GM18909 (cell line): ENCODE measurements at regions not wholly inside any gene's neighbourhood (a gene's known extent, or its start where the extent isn't known, plus 50 kb on each side); places are given as distances from the start of the nearest gene placed in this dataset.
"Not testable (repeated sequence)": the region's sequence is repeated elsewhere in the genome, so short reads cannot be mapped to it uniquely, and the experiment has no call there.

Source experiments
- ATAC-seq: cut with Tn5 transposase; IDR thresholded peaks from one replicate; pipeline ENCODE4 v1.9.1; 2021; ENCODE audit warnings: mild to moderate bottlenecking; ENCODE audit not compliant: unreplicated experiment, poor library complexity

DNA sequence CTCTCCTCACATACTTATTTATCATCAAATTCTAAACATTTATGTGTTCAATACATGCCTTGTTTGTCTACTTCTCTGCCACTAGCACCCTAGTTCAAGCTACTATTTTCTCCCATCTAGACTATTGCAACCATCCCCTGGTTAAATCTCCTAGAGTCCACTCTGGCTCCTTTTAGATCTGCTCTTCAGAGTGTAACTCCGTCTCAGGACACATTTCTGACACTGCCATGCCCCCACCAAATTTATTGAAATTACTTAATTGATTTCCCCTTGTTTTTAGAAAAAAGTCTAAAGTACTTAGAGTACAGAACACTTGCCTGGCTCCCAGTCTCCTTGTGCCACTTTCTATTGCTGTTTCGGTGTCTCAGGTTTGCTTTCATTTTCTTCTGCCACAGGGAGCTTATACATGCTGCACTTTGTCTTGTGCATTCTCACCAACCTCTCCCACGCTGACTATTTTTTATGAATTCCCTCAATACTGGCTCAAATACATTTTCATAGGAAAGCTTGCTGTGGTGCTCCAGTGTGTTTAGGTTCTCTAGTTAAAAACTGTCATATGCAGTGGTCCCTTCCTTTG is 792.3 kb downstream of the DIPK2A start:
- peak; percentile 96 for ATAC-seq

DNA sequence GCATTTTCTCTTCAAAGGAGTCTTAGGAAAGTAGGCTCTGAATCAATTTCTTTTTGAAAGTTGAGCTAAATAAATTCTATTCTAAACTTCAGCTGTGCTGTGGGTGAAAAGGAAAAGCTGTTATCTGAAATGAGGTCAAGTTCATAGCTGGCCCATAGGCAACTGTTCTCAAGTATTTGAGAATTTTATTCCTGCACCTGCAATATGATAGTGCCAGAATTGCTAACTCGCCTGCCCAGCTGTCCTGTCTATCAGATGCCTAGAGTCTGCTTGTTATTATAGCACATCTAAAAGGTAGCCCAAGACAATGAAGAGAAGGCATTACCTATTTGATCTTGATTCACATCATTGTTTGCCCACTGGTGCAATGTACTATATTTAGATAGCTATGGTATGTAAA is 798.7 kb downstream of the DIPK2A start:
- ATAC-seq = no peak

GRCh38 chr3:144770915-144771351 is 799.3 kb downstream of the DIPK2A start:
- ATAC-seq = no peak

- ATAC-seq = no peak
These were observed 799.8 kb downstream of the DIPK2A start for GRCh38 chr3:144771381-144771870.

GRCh38 chr3:144772372-144772771 is 800.7 kb downstream of the DIPK2A start:
- ATAC-seq = no peak

DNA sequence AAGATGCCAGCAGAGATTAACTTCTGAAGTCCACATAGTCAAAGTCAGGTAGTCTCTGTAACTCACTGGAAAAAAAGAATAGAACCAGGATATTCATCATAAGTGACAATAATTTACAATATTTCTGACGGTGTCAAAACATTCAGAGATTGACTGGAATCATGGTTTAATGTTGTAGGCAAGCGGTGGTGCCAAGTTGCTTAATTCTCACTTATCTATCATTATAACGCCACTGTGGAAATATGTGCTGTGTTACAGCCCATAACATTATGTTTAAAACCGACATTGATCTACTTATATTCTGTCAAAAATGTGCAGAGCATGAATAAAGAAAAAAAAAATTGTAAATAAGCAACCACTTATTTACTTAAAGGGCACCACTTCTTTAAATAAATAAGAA is 801.7 kb downstream of the DIPK2A start:
- no peak for ATAC-seq

GRCh38 chr3:144774897-144775296 is 803.3 kb downstream of the DIPK2A start:
- no peak for ATAC-seq

GRCh38 chr3:144775551-144775950 is 803.9 kb downstream of the DIPK2A start:
- ATAC-seq = no peak

DNA sequence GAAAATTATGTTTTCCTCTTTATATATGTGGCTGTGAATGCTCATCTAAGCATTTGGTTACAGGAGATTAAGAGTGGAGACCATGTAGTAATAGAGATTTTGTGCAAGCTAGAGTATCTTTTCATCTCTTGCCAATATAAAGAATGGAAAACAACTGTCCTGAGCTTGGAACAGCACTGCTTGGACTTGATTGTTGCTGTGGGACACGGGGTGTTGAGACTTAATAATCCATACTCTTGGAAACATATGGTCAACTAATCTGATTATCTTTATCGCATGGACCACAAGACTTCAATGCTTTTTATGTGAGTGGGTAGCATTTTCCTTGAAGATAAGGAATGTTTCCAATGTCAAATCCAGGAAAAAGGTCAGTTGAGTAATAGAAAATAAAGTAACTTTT is 806.3 kb downstream of the DIPK2A start:
- ATAC-seq = no peak

DNA sequence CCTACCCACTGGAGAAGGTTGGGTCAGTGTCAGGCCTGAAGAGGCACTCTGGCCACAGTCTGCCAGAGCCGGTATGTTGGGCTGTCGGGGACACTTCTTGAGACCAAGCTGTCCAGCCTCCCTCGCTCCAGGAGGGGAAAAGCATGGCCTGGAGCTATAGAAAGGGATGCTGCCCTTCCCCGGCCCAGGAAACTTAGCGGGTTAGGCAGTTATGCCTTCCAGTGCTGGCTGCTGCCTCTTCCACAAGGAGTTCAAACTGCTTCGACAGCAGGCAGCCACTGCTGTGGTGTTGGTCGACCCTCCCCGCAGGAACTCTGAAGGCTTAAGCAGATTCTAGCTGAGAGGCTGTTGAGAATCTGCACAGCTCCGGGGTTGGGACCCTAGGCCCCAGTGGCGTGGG is 819.4 kb downstream of the DIPK2A start:
- no peak for ATAC-seq

DNA sequence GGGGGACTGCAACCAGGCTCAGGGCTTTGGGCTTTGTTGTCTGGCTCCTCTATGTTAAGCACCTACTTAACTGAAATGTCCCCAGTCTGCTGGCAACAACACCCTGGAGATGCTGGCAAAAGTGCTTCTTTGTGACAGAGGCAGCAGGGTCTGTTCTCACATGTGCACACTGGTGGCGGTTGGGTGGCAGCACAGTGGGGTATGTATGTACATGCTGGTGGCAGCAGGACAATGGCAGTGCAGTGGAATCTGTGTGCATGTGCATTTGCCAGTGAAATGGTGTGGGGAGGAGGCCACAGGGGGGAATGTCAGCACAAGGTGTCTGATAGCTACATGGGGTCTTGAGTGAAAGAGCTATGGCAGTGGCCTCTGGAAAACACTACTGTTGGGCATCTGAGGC is 830.3 kb downstream of the DIPK2A start:
- no peak for ATAC-seq

- no peak for ATAC-seq
These were observed 837.8 kb downstream of the DIPK2A start for GRCh38 chr3:144809380-144809779.

- ATAC-seq = peak; percentile 74
These were observed 838.5 kb downstream of the DIPK2A start for GRCh38 chr3:144810160-144810559.

GRCh38 chr3:144815655-144816054 is 844.0 kb downstream of the DIPK2A start:
- no peak for ATAC-seq

DNA sequence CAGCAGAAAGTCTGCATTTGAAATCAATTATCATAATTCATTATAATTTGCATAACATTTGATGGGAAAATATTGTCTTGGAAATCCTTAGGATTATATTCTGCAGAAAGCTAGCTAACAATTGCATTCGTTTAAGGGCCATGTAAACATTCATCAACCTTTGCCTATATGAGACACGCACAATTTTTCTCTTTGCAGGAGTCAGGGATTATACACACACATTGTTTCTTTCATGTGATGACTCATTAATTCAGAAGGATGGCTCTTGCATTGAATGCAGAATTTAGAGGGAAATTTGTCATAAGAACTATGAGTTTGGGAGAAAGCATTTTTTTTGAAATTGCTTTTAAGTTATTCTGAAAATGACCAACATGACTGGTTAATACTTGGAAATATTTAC is 844.7 kb downstream of the DIPK2A start:
- ATAC-seq = no peak

- ATAC-seq = no peak
These were observed 847.4 kb downstream of the DIPK2A start for GRCh38 chr3:144818973-144819372.

DNA sequence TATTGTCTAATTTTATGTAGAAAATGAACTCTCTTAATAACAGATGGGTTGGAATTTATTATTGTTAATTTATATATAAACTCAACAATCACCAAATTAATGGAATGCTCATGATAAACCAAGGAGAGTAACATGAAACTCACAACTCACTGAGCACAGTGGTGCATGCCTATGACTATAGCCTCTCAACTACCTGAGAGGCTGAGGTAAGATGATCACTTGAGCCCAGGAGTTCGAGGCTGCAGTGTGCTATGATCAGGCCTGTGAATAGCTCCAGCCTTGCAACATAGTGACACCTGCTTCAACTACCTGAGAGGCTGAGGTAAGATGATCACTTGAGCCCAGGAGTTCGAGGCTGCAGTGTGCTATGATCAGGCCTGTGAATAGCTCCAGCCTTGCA is 848.6 kb downstream of the DIPK2A start:
- ATAC-seq = not testable (repeated sequence)

DNA sequence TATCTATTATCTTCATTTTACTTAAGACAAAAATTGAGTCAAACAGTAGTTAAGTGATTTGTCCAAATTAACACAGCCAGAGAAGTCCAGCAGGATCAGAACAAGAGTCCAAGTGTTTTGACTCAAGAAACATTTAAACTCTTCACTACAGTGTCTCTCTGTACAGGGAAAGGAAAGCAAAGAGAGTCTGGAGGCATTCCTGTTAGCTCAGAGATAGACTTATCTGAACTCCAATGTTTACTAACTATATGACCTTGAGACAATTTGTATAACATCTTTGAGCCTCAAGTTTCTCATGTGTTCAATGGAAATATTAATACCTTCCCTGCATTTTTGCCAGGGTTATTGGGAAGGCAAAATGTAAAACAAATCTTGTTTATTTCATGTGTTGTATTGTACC is 849.1 kb downstream of the DIPK2A start:
- no peak for ATAC-seq

GRCh38 chr3:144821583-144821982 is 850.0 kb downstream of the DIPK2A start:
- ATAC-seq = no peak

DNA sequence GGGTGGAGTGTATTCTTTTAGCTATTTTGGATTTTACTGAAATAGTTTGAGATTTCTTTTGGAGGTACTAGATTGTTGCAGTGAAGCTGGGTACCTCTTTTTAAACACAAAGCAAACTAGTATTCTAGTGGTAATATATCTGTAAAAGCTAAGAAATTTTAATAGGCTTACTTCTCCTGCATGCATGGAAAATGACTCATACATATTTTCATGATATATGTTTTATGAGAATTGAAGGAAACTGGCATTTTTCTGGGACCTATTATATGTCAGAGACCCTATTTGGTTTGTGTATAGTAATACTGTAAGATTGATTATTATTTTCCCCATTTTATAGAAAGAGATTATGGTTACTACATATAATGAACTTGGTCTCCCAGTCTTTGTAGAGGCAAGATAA is 851.0 kb downstream of the DIPK2A start:
- ATAC-seq = no peak

GRCh38 chr3:144831955-144832716 is 860.5 kb downstream of the DIPK2A start:
- ATAC-seq = no peak

GRCh38 chr3:144839991-144840390 is 868.4 kb downstream of the DIPK2A start:
- no peak for ATAC-seq
